ENCODE measurements at regions not wholly inside any gene's neighbourhood (a gene's known extent, or its start where the extent isn't known, plus 50 kb on each side); places are given as distances from the start of the nearest gene placed in this dataset.

DNA sequence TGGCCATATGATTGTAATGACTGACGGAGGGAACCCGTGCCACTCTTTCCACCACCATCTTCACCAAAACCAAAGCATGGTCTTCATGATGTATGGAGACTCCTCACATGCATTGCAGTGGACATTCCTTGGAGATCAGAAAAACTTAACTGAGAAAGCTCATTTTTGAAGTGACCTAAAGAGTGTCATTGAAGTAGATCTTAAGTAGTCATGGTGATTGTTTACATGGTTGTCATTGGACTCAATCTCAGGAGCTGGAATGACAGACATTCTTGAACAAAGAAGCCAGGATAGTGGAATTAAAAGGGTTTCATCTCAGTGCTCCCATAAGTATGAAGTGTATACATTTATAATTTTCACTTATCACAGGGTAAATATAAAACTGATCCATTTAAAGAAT lies 236.7 kb upstream of the IPO5 start:
- TF ChIP-seq TAF1 (IDR thresholded peaks at IDR 0.05; ENCODE audit: borderline replicate concordance, insufficient read depth, low read length) (no peak), POLR2AphosphoS5 (IDR thresholded peaks at IDR 0.05; ENCODE audit: low read depth, low read length) (no peak), SIN3A (IDR thresholded peaks at IDR 0.05; ENCODE audit: borderline replicate concordance, insufficient read depth, low read length) (no peak)
- TF ChIP-seq, protein P1, sequence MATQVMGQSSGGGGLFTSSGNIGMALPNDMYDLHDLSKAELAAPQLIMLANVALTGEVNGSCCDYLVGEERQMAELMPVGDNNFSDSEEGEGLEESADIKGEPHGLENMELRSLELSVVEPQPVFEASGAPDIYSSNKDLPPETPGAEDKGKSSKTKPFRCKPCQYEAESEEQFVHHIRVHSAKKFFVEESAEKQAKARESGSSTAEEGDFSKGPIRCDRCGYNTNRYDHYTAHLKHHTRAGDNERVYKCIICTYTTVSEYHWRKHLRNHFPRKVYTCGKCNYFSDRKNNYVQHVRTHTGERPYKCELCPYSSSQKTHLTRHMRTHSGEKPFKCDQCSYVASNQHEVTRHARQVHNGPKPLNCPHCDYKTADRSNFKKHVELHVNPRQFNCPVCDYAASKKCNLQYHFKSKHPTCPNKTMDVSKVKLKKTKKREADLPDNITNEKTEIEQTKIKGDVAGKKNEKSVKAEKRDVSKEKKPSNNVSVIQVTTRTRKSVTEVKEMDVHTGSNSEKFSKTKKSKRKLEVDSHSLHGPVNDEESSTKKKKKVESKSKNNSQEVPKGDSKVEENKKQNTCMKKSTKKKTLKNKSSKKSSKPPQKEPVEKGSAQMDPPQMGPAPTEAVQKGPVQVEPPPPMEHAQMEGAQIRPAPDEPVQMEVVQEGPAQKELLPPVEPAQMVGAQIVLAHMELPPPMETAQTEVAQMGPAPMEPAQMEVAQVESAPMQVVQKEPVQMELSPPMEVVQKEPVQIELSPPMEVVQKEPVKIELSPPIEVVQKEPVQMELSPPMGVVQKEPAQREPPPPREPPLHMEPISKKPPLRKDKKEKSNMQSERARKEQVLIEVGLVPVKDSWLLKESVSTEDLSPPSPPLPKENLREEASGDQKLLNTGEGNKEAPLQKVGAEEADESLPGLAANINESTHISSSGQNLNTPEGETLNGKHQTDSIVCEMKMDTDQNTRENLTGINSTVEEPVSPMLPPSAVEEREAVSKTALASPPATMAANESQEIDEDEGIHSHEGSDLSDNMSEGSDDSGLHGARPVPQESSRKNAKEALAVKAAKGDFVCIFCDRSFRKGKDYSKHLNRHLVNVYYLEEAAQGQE (IDR thresholded peaks at IDR 0.05; ENCODE audit: insufficient read depth in 1 of 2, low read depth in 2 of 2, low read length in 2 of 2): no peak

Measured in PFSK-1 (cell line).